BE2C (cell line): ENCODE measurements at regions not wholly inside any gene's neighbourhood (a gene's known extent, or its start where the extent isn't known, plus 50 kb on each side); places are given as distances from the start of the nearest gene placed in this dataset.

Experiments used
- DNase-seq: peaks from one replicate; pipeline ENCODE4 v3.0.0-alpha.2; 2020
- H3K27me3 ChIP-seq: fragments of 250-450 bp; sonication (Bioruptor Pico); 2 replicates; pipeline ENCODE4 v1.5.1; 2020; ENCODE audit warnings: mild to moderate bottlenecking
- H3K36me3 ChIP-seq: fragments of 250-450 bp; sonication (Bioruptor Pico); 2 replicates; pipeline ENCODE4 v1.5.1; 2020; ENCODE audit warnings: mild to moderate bottlenecking
- H3K4me1 ChIP-seq: fragments of 250-450 bp; sonication (Bioruptor Pico); 2 replicates; pipeline ENCODE4 v1.5.1; 2020
- H3K4me3 ChIP-seq: 2 replicates; pipeline ENCODE4 v1.5.1; 2011; ENCODE audit warnings: low read depth, low read length
- H3K9me3 ChIP-seq: fragments of 250-450 bp; sonication (Bioruptor Pico); 2 replicates; pipeline ENCODE4 v1.5.1; 2020
- TF ChIP-seq, protein P1 (sequence below): IDR thresholded peaks from 2 replicates; pipeline ENCODE4 v1.5.1; 2012; ENCODE audit warnings: mild to moderate bottlenecking, low read depth, low read length

- no peak for DNase-seq
- TF ChIP-seq, protein P1, sequence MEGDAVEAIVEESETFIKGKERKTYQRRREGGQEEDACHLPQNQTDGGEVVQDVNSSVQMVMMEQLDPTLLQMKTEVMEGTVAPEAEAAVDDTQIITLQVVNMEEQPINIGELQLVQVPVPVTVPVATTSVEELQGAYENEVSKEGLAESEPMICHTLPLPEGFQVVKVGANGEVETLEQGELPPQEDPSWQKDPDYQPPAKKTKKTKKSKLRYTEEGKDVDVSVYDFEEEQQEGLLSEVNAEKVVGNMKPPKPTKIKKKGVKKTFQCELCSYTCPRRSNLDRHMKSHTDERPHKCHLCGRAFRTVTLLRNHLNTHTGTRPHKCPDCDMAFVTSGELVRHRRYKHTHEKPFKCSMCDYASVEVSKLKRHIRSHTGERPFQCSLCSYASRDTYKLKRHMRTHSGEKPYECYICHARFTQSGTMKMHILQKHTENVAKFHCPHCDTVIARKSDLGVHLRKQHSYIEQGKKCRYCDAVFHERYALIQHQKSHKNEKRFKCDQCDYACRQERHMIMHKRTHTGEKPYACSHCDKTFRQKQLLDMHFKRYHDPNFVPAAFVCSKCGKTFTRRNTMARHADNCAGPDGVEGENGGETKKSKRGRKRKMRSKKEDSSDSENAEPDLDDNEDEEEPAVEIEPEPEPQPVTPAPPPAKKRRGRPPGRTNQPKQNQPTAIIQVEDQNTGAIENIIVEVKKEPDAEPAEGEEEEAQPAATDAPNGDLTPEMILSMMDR: no peak
- no peaks in the 10 kb centered on the region for H3K4me1 ChIP-seq
- H3K4me3 ChIP-seq: no peak overlapping the region
- H3K36me3 ChIP-seq: no peaks in the 10 kb centered on the region
- H3K9me3 ChIP-seq: no peaks in the 10 kb centered on the region
- no peaks in the 10 kb centered on the region for H3K27me3 ChIP-seq
Measured at GRCh38 chr11:41935795-41936194, 476.3 kb upstream of the LRRC4C start.

DNA sequence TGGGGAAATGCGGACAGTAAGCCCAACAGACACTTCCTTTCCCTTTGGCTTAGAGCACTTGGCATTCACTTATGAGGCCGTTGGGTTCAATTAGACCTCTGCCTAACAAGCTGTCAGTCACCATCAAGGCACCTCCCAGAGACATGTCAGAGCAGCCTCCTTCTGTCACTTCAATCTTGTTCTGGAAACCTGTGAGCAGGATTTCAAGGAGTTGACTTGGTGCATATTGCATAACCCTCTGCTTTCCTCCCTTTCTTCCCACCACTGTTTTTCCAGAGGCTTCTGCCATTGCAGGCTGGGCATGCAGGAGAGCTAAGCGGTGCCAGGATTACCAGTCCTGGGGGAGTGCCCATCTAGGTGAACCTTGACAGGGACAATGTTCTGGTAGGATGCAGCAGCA lies 484.2 kb upstream of the LRRC4C start:
- no peak overlapping the region for H3K4me3 ChIP-seq
- TF ChIP-seq, protein P1: no peak
- no peaks in the 10 kb centered on the region for H3K9me3 ChIP-seq
- no peak for DNase-seq
- H3K4me1 ChIP-seq: no peaks in the 10 kb centered on the region
- no peaks in the 10 kb centered on the region for H3K27me3 ChIP-seq
- no peaks in the 10 kb centered on the region for H3K36me3 ChIP-seq

- H3K36me3 ChIP-seq: no peaks in the 10 kb centered on the region
- no peak for DNase-seq
- no peaks in the 10 kb centered on the region for H3K27me3 ChIP-seq
- no peak overlapping the region for H3K4me3 ChIP-seq
- H3K4me1 ChIP-seq: no peaks in the 10 kb centered on the region
- TF ChIP-seq, protein P1: no peak
- H3K9me3 ChIP-seq: no peaks in the 10 kb centered on the region
Measured at GRCh38 chr11:41947392-41947791, 487.9 kb upstream of the LRRC4C start.

GRCh38 chr11:41950470-41951143 lies 491.2 kb upstream of the LRRC4C start:
- TF ChIP-seq, protein P1: no peak
- no peak overlapping the region for H3K4me3 ChIP-seq
- no peaks in the 10 kb centered on the region for H3K27me3 ChIP-seq
- peak; percentile 25 for DNase-seq
- H3K9me3 ChIP-seq: no peaks in the 10 kb centered on the region
- H3K4me1 ChIP-seq: no peaks in the 10 kb centered on the region
- H3K36me3 ChIP-seq: no peaks in the 10 kb centered on the region

DNA sequence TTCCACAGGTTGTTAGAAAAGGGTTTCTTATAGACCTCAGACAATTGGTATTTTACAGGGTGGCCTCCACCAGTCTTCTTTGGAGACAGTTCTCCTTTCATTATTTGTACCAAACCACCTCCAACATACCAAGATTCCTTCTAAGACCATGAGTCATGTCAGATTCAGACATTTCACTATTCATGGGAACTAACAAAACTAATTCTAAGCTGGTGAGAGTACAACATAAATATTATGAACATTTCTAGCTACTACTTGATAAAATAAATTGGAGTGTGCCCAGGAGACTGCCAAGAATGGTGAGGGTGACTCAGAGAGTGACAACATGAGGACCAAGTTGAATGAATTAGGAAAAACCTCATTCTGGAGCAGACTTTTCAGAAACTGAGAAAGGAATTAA lies 494.6 kb upstream of the LRRC4C start:
- H3K27me3 ChIP-seq: no peaks in the 10 kb centered on the region
- no peaks in the 10 kb centered on the region for H3K36me3 ChIP-seq
- DNase-seq: no peak
- no peaks in the 10 kb centered on the region for H3K4me1 ChIP-seq
- no peaks in the 10 kb centered on the region for H3K9me3 ChIP-seq
- TF ChIP-seq, protein P1: no peak
- no peak overlapping the region for H3K4me3 ChIP-seq

- Histone ChIP-seq H3K9me3 (no peaks in the 10 kb centered on the region), H3K36me3 (no peaks in the 10 kb centered on the region), H3K27me3 (no peaks in the 10 kb centered on the region), H3K4me1 (no peaks in the 10 kb centered on the region), H3K4me3 (no peak overlapping the region)
- no peak for DNase-seq
- TF ChIP-seq, protein P1: no peak
Measured at GRCh38 chr11:41955066-41955465, 495.6 kb upstream of the LRRC4C start.
